ENCODE measurements at regions not wholly inside any gene's neighbourhood (a gene's known extent, or its start where the extent isn't known, plus 50 kb on each side); places are given as distances from the start of the nearest gene placed in this dataset.

GRCh38 chr6:138690975-138691594 lies 82.5 kb upstream of the CCDC28A start:
- TF ChIP-seq EZH2 (IDR thresholded peaks at IDR 0.05; ENCODE audit: low read length, missing control alignments) (no peak), CTCF (conservative IDR thresholded peaks at IDR 0.05 in 1 of 2, IDR thresholded peaks at IDR 0.05 in 1 of 2; ENCODE audit: low read depth in 1 of 2, low read length in 2 of 2) (no peak)
